ENCODE measurements at regions not wholly inside any gene's neighbourhood (a gene's known extent, or its start where the extent isn't known, plus 50 kb on each side); places are given as distances from the start of the nearest gene placed in this dataset.

DNA sequence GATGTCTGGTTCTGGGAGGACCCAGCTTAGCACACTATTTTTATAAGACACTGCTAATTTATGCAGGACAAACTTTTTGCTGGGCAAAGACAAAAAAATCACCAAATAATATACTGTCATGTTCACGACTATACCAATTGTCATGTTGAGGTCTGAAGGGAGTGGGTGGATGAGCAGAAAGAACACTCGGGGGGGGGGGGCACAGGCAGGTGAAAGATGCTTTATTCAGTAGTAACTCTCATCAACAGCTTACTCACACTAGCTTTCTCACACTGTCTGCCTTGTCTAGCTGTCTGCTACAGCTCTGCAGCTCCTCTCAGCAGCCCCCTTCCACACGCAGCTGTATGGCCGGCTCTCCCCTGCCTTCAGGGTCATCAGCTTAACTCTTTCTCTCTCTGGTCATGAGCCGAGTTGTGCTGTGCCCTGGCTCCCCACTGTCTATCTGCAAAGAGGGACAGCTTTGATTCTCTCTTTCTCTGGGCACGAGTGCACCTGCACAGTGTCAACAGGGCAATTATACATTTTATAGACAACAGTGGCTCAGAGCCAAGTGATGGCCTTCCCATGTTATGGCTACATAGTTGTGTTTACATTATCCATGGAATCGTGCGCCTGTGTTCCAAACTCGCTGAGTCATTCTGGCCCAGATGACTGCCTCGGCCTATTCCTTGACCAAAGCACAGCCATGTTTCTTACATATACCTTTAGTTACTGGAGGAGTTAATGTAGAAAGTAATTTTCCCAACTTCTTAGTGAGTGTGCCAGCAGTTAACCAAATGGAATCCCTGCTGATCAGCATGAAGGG is 187.7 kb upstream of the PRSS16 start:
- Histone ChIP-seq H3K4me2 (ENCODE audit: low read depth, low read length) (peak overlapping the region; percentile 52), H3K27me3 (ENCODE audit: control insufficient read depth in 1 of 2, insufficient read depth in 2 of 2, low read length in 2 of 2) (no peaks in the 10 kb centered on the region), H3K4me1 (ENCODE audit: insufficient read depth, low read length) (peaks cover 26% of the 10 kb centered on the region), H3K9me3 (ENCODE audit: low read length) (no peaks in the 10 kb centered on the region), H3K9ac (ENCODE audit: insufficient read depth, low read depth, low read length) (no peak overlapping the region; the same call in 1 of the 2 replicates), H2AFZ (ENCODE audit: low read length) (no peak overlapping the region), H3K36me3 (replicated peaks in 1 of 2; ENCODE audit: control insufficient read depth in 1 of 2, insufficient read depth in 2 of 2, low read length in 2 of 2) (no peaks in the 10 kb centered on the region), H3K27ac (ENCODE audit: extremely low read length, insufficient read depth, low read length) (no peak overlapping the region), H3K79me2 (ENCODE audit: insufficient read depth, low read length) (no peaks in the 10 kb centered on the region), H4K20me1 (ENCODE audit: insufficient read depth, low read length) (no peaks in the 10 kb centered on the region), H3K4me3 (replicated peaks in 1 of 3; ENCODE audit: insufficient read depth in 1 of 3, low read depth in 2 of 3, low read length in 3 of 3) (no peak overlapping the region)
- DNase-seq (ENCODE audit: low spot score) (peak; percentile 42), FAIRE-seq (no peak), ATAC-seq (peak; percentile 62)
- no TSS peak for BruUV-seq (replicated peaks)
- in situ Hi-C loops (cut with HindIII; ENCODE audit: extremely low pct_ligation_motif_present, low pct_unique_long_range_greater_than_20kb): no loop called here
- 29% methylated on average over 10 of the region's 10 CpGs for WGBS (ENCODE audit: low lambda C conversion rate)
- ChIA-PET CTCF (ENCODE audit: low intra/inter-chr PET ratio, low total read pairs) (no interaction called here), POLR2A (no interaction called here)
- intact Hi-C loops (cut with micrococcal nuclease; ENCODE audit: unreplicated experiment): no loop called here
- TF ChIP-seq AGO1 (IDR thresholded peaks at IDR 0.05; ENCODE audit: low read depth, low read length, poor library complexity, severe bottlenecking) (no peak), ZNF501 (CRISPR knock-in tag; IDR thresholded peaks at IDR 0.05) (0 out of 2 replicates have a peak, but pooled peaks have one; percentile 22), MAFG (CRISPR knock-in tag; IDR thresholded peaks at IDR 0.05) (peak; percentile 73), SMAD3 (CRISPR knock-in tag; IDR thresholded peaks at IDR 0.05) (no peak), FOXA1 (IDR thresholded peaks at IDR 0.05) (no peak), FOXA1 (CRISPR knock-in tag; IDR thresholded peaks at IDR 0.05) (peak; percentile 56; the same call in 1 of the 2 replicates), JUND (CRISPR knock-in tag; IDR thresholded peaks at IDR 0.05) (no peak), CBX5 (CRISPR knock-in tag; IDR thresholded peaks at IDR 0.05; ENCODE audit: borderline replicate concordance) (no peak), ZBTB20 (CRISPR knock-in tag; IDR thresholded peaks at IDR 0.05; ENCODE audit: borderline replicate concordance, low read depth) (no peak), GFI1 (CRISPR knock-in tag; IDR thresholded peaks at IDR 0.05; ENCODE audit: borderline replicate concordance) (no peak), MZF1 (CRISPR knock-in tag; IDR thresholded peaks at IDR 0.05; ENCODE audit: borderline replicate concordance) (no peak), HHEX (CRISPR knock-in tag; IDR thresholded peaks at IDR 0.05) (no peak)
- TF ChIP-seq, protein P1, sequence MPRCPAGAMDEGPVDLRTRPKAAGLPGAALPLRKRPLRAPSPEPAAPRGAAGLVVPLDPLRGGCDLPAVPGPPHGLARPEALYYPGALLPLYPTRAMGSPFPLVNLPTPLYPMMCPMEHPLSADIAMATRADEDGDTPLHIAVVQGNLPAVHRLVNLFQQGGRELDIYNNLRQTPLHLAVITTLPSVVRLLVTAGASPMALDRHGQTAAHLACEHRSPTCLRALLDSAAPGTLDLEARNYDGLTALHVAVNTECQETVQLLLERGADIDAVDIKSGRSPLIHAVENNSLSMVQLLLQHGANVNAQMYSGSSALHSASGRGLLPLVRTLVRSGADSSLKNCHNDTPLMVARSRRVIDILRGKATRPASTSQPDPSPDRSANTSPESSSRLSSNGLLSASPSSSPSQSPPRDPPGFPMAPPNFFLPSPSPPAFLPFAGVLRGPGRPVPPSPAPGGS (CRISPR knock-in tag; IDR thresholded peaks at IDR 0.05): no peak
- TF ChIP-seq, protein P2, sequence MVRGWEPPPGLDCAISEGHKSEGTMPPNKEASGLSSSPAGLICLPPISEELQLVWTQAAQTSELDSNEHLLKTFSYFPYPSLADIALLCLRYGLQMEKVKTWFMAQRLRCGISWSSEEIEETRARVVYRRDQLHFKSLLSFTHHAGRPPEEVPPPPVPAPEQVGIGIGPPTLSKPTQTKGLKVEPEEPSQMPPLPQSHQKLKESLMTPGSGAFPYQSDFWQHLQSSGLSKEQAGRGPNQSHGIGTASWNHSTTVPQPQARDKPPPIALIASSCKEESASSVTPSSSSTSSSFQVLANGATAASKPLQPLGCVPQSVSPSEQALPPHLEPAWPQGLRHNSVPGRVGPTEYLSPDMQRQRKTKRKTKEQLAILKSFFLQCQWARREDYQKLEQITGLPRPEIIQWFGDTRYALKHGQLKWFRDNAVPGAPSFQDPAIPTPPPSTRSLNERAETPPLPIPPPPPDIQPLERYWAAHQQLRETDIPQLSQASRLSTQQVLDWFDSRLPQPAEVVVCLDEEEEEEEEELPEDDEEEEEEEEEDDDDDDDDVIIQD (CRISPR knock-in tag; IDR thresholded peaks at IDR 0.05; ENCODE audit: low read depth): peak; percentile 33; the same call in 1 of the 2 replicates
- TF ChIP-seq, protein P3, sequence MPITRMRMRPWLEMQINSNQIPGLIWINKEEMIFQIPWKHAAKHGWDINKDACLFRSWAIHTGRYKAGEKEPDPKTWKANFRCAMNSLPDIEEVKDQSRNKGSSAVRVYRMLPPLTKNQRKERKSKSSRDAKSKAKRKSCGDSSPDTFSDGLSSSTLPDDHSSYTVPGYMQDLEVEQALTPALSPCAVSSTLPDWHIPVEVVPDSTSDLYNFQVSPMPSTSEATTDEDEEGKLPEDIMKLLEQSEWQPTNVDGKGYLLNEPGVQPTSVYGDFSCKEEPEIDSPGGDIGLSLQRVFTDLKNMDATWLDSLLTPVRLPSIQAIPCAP (CRISPR knock-in tag; IDR thresholded peaks at IDR 0.05; ENCODE audit: low read depth): no peak
- TF ChIP-seq, protein P4, sequence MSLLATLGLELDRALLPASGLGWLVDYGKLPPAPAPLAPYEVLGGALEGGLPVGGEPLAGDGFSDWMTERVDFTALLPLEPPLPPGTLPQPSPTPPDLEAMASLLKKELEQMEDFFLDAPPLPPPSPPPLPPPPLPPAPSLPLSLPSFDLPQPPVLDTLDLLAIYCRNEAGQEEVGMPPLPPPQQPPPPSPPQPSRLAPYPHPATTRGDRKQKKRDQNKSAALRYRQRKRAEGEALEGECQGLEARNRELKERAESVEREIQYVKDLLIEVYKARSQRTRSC (CRISPR knock-in tag; IDR thresholded peaks at IDR 0.05; ENCODE audit: low read depth): no peak
- TF ChIP-seq, protein P5, sequence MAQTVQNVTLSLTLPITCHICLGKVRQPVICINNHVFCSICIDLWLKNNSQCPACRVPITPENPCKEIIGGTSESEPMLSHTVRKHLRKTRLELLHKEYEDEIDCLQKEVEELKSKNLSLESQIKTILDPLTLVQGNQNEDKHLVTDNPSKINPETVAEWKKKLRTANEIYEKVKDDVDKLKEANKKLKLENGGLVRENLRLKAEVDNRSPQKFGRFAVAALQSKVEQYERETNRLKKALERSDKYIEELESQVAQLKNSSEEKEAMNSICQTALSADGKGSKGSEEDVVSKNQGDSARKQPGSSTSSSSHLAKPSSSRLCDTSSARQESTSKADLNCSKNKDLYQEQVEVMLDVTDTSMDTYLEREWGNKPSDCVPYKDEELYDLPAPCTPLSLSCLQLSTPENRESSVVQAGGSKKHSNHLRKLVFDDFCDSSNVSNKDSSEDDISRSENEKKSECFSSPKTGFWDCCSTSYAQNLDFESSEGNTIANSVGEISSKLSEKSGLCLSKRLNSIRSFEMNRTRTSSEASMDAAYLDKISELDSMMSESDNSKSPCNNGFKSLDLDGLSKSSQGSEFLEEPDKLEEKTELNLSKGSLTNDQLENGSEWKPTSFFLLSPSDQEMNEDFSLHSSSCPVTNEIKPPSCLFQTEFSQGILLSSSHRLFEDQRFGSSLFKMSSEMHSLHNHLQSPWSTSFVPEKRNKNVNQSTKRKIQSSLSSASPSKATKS (CRISPR knock-in tag; IDR thresholded peaks at IDR 0.05): no peak

Measured in HepG2 (cell line).